Breast epithelium (tissue), 3 donors: ENCODE measurements at regions not wholly inside any gene's neighbourhood (a gene's known extent, or its start where the extent isn't known, plus 50 kb on each side); places are given as distances from the start of the nearest gene placed in this dataset.

Source experiments
- POLR2A ChIP-seq: fragments of 450-650 bp; IDR thresholded peaks from one replicate; pipeline ENCODE4 v1.6.1; 2016; ENCODE audit warnings: antibody characterized with exemption, mild to moderate bottlenecking, moderate library complexity
- TF ChIP-seq, protein P1 (sequence below), 3 donors: fragments of 450-650 bp; IDR thresholded peaks; one replicate each; pipeline ENCODE4 v1.5.1; 2016 to 2017; ENCODE audit warnings: antibody characterized with exemption in 3 of 3, mild to moderate bottlenecking in 3 of 3, moderate library complexity in 3 of 3

DNA sequence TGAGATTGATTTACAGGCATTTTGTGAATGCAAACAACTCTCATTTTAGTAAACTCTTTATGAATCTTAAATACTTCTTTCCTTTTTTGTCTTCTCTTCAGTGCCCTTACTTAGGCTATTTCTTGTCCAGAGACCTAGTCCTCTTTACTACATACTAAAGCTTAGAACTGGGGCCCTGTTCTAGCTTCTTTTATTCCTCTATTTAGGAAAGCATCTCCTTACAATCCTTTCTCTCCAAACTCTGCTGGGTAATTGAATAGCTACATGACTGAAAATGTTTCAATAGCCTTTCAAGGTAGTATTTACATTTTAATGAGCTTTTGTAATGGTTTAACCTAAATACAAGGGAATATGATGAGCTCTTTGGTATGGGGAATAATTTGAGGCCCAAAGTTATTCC lies 1701.5 kb upstream of the TENM3 start:
- TF ChIP-seq, protein P1, sequence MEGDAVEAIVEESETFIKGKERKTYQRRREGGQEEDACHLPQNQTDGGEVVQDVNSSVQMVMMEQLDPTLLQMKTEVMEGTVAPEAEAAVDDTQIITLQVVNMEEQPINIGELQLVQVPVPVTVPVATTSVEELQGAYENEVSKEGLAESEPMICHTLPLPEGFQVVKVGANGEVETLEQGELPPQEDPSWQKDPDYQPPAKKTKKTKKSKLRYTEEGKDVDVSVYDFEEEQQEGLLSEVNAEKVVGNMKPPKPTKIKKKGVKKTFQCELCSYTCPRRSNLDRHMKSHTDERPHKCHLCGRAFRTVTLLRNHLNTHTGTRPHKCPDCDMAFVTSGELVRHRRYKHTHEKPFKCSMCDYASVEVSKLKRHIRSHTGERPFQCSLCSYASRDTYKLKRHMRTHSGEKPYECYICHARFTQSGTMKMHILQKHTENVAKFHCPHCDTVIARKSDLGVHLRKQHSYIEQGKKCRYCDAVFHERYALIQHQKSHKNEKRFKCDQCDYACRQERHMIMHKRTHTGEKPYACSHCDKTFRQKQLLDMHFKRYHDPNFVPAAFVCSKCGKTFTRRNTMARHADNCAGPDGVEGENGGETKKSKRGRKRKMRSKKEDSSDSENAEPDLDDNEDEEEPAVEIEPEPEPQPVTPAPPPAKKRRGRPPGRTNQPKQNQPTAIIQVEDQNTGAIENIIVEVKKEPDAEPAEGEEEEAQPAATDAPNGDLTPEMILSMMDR (IDR thresholded peaks at IDR 0.05): no peak
- TF ChIP-seq POLR2A: no peak
